GM12864 (cell line): ENCODE measurements at regions not wholly inside any gene's neighbourhood (a gene's known extent, or its start where the extent isn't known, plus 50 kb on each side); places are given as distances from the start of the nearest gene placed in this dataset.

Source experiments
- DNase-seq: peaks from one replicate; pipeline ENCODE4 v3.0.0-alpha.2; 2011; ENCODE audit warnings: low read depth
- H3K4me3 ChIP-seq: 2 replicates; pipeline ENCODE4 v1.5.1; 2011; ENCODE audit warnings: mild to moderate bottlenecking, low read depth, low read length, control low read depth
- CTCF ChIP-seq: IDR thresholded peaks from 2 replicates; pipeline ENCODE4 v1.5.1; 2011; ENCODE audit warnings: low read depth, mild to moderate bottlenecking, moderate library complexity, low read length, control low read depth, inconsistent platforms; ENCODE audit errors: missing control alignments

- no peak overlapping the region for H3K4me3 ChIP-seq
- no peak for DNase-seq
- TF ChIP-seq CTCF: no peak
These were observed 792.8 kb downstream of the USP25 start for GRCh38 chr21:16522548-16522947.

DNA sequence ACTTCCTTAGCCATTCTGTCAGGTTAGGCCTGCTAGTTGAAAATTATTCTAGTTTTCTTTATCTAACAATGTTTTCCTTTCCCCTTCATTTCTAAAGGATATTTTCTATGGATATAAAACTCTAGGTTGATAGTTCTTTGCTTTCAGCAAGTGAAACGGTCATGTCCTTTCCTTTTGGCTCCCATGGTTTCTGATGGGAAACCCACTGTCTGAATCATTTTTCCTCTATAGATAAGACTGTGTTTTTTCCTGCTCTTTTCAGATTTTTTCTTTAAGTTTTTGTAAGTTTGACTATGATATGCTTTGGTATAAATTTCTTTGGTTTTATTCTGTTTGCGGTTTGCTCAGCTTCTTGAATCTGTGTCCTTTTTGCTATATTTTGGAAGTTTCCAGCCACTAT is 800.9 kb downstream of the USP25 start:
- no peak overlapping the region for H3K4me3 ChIP-seq
- DNase-seq: no peak
- TF ChIP-seq CTCF: no peak

GRCh38 chr21:16532840-16533239 is 803.1 kb downstream of the USP25 start:
- TF ChIP-seq CTCF: no peak
- no peak for DNase-seq
- no peak overlapping the region for H3K4me3 ChIP-seq

DNA sequence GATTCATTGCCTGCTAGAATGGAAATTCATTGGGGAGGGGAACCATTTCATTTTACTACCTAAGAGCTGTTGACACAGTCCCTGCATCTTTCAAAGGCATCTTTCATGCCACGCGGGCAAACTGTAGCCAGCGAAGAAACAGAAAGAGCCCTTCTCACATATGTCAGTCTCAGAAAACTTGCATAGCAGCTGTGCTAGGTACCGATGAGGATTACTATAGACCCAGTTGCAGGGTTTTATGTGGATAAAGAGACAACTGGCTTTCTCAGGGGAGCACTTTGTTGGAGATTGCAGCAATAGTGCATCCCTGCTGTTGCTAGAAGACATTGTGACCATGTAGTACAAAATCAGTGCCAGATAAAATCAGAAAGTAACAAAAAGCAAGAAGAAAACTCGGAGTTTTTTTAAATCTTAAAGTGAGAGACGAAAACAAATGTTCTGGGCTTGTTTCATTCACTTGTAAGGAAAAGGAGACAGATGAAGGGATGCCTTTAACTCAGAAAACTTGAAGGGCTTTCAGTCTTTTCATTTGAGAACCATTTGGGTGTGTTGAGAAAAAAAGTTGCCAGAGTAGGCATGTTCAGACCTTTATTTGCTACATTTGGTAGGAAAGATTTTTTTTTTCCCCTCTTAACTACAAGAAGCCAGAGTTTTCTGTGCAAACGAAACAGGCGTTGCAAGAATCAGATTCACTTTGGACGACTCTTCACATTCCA is 804.1 kb downstream of the USP25 start:
- H3K4me3 ChIP-seq: no peak overlapping the region
- DNase-seq: no peak
- no peak for TF ChIP-seq CTCF

DNA sequence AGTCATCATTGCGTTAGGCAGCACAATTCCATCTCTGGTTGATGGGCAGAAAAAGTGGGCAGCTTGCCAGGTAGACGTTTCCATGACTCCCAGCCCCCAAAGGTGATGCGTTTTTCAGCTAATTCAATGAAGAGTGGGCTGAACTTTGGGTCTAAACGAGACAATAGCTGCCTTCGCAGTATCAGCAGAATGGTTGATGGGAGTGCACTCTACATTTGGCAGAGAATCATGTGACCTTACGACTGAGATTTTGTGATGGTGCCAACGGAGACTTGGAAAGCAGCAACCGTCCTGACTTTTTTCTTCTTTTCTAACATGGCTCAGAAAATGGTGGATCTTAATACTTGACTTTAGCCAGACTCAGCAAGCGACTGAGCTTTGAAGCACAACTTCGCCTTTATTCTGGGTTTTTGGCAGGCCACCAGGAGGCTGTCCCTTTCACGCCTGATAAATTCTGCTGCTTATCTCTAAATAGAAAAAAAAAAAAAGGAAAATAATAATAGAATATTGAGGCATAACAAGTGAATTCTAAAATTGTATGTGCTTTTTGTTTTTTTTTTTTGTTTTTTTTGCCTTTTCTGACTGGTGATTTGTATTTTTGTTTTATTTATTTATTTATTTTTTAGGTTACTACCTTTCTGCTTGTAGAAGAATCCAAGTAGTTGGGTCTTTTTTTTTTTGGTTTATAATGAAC is 804.8 kb downstream of the USP25 start:
- no peak for DNase-seq
- TF ChIP-seq CTCF: no peak
- H3K4me3 ChIP-seq: no peak overlapping the region

DNA sequence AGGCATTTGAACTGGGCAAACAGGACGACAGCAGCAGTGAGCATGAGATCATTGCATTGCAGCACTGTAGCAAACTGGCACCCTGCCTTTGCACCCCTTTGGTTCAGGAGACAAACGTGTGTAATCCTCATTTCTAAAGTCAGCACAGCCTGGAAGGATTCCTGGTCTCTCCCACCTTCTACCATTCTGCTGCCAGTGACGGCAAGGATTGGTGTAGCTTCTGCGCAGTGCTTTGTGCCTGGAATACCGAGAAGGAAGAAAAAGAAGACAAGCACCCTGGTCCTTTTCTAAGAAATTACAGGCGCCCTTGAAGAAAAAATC is 805.3 kb downstream of the USP25 start:
- no peak for TF ChIP-seq CTCF
- DNase-seq: no peak
- H3K4me3 ChIP-seq: no peak overlapping the region

DNA sequence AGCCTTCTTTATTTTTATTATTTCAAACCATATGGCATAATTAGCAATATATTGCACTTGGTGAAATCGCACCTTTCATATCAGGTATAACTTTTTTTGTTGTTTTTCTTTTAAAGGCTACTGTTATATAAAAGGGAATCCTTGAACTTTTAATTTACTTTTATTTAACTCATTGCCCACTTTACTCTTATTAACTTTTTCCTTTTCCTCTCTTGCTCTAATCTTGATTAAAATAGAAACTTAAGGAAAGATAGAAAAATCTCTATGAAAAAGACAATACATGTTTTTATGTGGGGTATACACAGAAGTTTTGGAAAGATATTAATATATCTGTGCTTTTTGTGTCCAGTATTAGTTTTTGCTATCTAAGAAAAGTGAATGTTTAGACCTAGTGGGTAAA is 805.8 kb downstream of the USP25 start:
- TF ChIP-seq CTCF: no peak
- H3K4me3 ChIP-seq: no peak overlapping the region

More for the DNA sequence above, 805.8 kb downstream of the USP25 start:
- no peak for DNase-seq
